HG03064 (cell line): ENCODE measurements at regions not wholly inside any gene's neighbourhood (a gene's known extent, or its start where the extent isn't known, plus 50 kb on each side); places are given as distances from the start of the nearest gene placed in this dataset.
"Not testable (repeated sequence)": the region's sequence is repeated elsewhere in the genome, so short reads cannot be mapped to it uniquely, and the experiment has no call there.

Experiments
- ATAC-seq: cut with Tn5 transposase; IDR thresholded peaks from one replicate; pipeline ENCODE4 v1.9.1; 2021; ENCODE audit warnings: low read depth; ENCODE audit not compliant: unreplicated experiment

GRCh38 chr11:103714246-103714645, 322.2 kb upstream of the DDI1 start:
- no peak for ATAC-seq

GRCh38 chr11:103716363-103716762, 320.1 kb upstream of the DDI1 start:
- no peak for ATAC-seq

GRCh38 chr11:103727262-103727661, 309.2 kb upstream of the DDI1 start:
- no peak for ATAC-seq

GRCh38 chr11:103729617-103730016, 306.8 kb upstream of the DDI1 start:
- ATAC-seq: no peak

GRCh38 chr11:103730131-103730940, 306.1 kb upstream of the DDI1 start:
- no peak for ATAC-seq

- no peak for ATAC-seq
Observed at GRCh38 chr11:103731670-103732069, 304.8 kb upstream of the DDI1 start.

GRCh38 chr11:103733889-103734288, 302.6 kb upstream of the DDI1 start:
- ATAC-seq: no peak

GRCh38 chr11:103735497-103736032, 300.9 kb upstream of the DDI1 start:
- ATAC-seq: no peak

GRCh38 chr11:103736315-103737036, 300.0 kb upstream of the DDI1 start:
- no peak for ATAC-seq

GRCh38 chr11:103737037-103737622, 299.3 kb upstream of the DDI1 start:
- no peak for ATAC-seq

- no peak for ATAC-seq
Observed at GRCh38 chr11:103737747-103738146, 298.7 kb upstream of the DDI1 start.

- ATAC-seq: not testable (repeated sequence)
Observed at GRCh38 chr11:103739074-103739796, 297.2 kb upstream of the DDI1 start.

GRCh38 chr11:103744496-103745153, 291.8 kb upstream of the DDI1 start:
- ATAC-seq: peak; percentile 61

- ATAC-seq: no peak
Observed at GRCh38 chr11:103749158-103749557, 287.3 kb upstream of the DDI1 start.

- no peak for ATAC-seq
Observed at GRCh38 chr11:103768816-103769215, 267.6 kb upstream of the DDI1 start.

GRCh38 chr11:103773059-103773458, 263.4 kb upstream of the DDI1 start:
- ATAC-seq: no peak

GRCh38 chr11:103773537-103773936, 262.9 kb upstream of the DDI1 start:
- no peak for ATAC-seq

GRCh38 chr11:103779054-103779453, 257.4 kb upstream of the DDI1 start:
- no peak for ATAC-seq

GRCh38 chr11:103789952-103790351, 246.5 kb upstream of the DDI1 start:
- ATAC-seq: no peak

GRCh38 chr11:103792981-103793468, 243.4 kb upstream of the DDI1 start:
- no peak for ATAC-seq
